ENCODE measurements at regions not wholly inside any gene's neighbourhood (a gene's known extent, or its start where the extent isn't known, plus 50 kb on each side); places are given as distances from the start of the nearest gene placed in this dataset.

DNA sequence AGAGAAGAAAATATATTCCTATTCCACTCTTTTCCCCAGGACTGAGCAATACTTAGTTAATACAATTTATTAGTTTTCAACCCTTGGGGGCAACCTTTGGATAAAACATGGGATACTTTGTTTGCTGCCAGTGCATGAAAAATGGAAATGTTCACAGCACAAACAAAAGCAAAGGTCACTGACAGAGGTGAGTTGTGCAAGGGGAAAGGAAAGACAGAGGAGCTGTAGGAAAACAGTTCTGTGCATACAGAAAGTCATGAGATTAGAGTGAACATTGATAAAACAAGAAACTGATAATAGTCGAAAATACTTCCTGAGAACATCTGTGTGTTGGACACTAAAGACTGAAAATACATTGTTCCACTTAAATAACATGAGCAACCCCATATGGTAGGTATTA lies 779.8 kb downstream of the TLE4 start:
- no peak for ATAC-seq
- TF ChIP-seq CTCF (IDR thresholded peaks at IDR 0.05), result no peak
- no peaks in the 10 kb centered on the region for H3K4me1 ChIP-seq (ENCODE audit: low read depth)
- DNase-seq, result no peak
- H3K9me3 ChIP-seq, result peaks cover 13% of the 10 kb centered on the region
- H3K4me3 ChIP-seq, result no peak overlapping the region
- intact Hi-C loops (cut with DNase I, micrococcal nuclease), result no loop called here
- no peaks in the 10 kb centered on the region for H3K36me3 ChIP-seq (ENCODE audit: low read depth)

DNA sequence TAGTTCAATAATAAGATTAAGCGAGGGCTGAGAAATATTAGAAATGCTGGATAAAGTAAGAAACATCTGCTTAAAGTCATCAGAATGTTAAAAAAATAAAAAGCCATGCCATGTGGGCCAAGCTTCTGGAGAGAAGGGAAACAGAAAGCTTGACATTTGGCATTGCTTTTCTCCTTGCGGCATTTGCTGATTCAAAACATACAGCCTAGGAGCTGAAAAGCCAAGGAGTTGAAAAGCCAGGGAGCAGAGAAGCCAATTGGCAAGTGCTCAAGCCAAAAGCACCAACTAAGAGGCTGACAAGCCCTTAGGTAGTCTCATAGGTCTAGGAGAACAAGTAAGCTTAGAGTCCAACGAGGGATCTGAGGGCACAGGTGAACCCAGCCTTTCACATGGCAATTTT lies 754.3 kb downstream of the TLE4 start:
- Histone ChIP-seq H3K9me3 (peaks cover 18% of the 10 kb centered on the region), H3K4me3 (no peak overlapping the region), H3K36me3 (ENCODE audit: low read depth) (no peaks in the 10 kb centered on the region), H3K4me1 (ENCODE audit: low read depth) (no peaks in the 10 kb centered on the region)
- ATAC-seq (no peak), DNase-seq (no peak)
- no peak for TF ChIP-seq CTCF (IDR thresholded peaks at IDR 0.05)
- intact Hi-C loops (cut with DNase I, micrococcal nuclease), result no loop called here

DNA sequence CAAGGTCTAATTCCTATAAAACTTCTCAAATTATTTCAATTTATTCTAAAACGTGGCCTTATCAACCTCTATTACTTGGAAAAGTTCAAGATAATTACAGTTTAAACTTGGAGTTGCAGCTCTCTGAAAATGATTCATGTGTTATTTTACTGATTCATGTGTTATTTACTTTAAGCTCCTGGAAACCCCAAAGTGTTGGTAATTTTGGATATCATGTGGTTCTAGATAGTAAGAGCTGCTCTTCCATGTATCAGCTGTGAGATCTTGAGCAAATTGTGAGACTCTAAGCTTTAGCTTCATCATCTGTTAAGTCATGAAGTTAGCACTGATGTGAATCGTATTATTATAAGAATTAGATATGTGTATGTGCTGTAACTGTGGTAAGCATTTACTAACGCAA lies 749.2 kb downstream of the TLE4 start:
- ATAC-seq, result no peak

GRCh38 chr9:80320480-80320879 lies 748.7 kb downstream of the TLE4 start:
- Histone ChIP-seq H3K4me3 (no peak overlapping the region), H3K36me3 (ENCODE audit: low read depth) (no peaks in the 10 kb centered on the region), H3K4me1 (ENCODE audit: low read depth) (no peaks in the 10 kb centered on the region), H3K9me3 (peaks cover 12% of the 10 kb centered on the region)
- DNase-seq (no peak), ATAC-seq (no peak)
- no peak for TF ChIP-seq CTCF (IDR thresholded peaks at IDR 0.05)
- intact Hi-C loops (cut with DNase I, micrococcal nuclease), result no loop called here

More for the DNA sequence above, 749.2 kb downstream of the TLE4 start:
- intact Hi-C loops (cut with DNase I, micrococcal nuclease), result no loop called here
- H3K36me3 ChIP-seq (ENCODE audit: low read depth), result no peaks in the 10 kb centered on the region
- TF ChIP-seq CTCF (IDR thresholded peaks at IDR 0.05), result no peak
- no peaks in the 10 kb centered on the region for H3K4me1 ChIP-seq (ENCODE audit: low read depth)
- DNase-seq, result no peak
- H3K9me3 ChIP-seq, result peaks cover 12% of the 10 kb centered on the region
- H3K4me3 ChIP-seq, result no peak overlapping the region

- Histone ChIP-seq H3K4me3 (no peak overlapping the region), H3K36me3 (ENCODE audit: low read depth) (no peaks in the 10 kb centered on the region), H3K9me3 (peaks cover 14% of the 10 kb centered on the region), H3K4me1 (ENCODE audit: low read depth) (no peaks in the 10 kb centered on the region)
- no peak for DNase-seq
- intact Hi-C loops (cut with DNase I, micrococcal nuclease), result no loop called here
- no peak for TF ChIP-seq CTCF (IDR thresholded peaks at IDR 0.05)
- ATAC-seq, result no peak
Observed at GRCh38 chr9:80305136-80305535, 733.4 kb downstream of the TLE4 start.

- Histone ChIP-seq H3K36me3 (ENCODE audit: low read depth) (no peaks in the 10 kb centered on the region), H3K9me3 (peaks cover 8% of the 10 kb centered on the region), H3K4me1 (ENCODE audit: low read depth) (no peaks in the 10 kb centered on the region), H3K4me3 (no peak overlapping the region)
- no peak for DNase-seq
- no peak for TF ChIP-seq CTCF (IDR thresholded peaks at IDR 0.05)
- ATAC-seq, result no peak
- intact Hi-C loops (cut with DNase I, micrococcal nuclease), result no loop called here
Observed at GRCh38 chr9:80294955-80295354, 723.2 kb downstream of the TLE4 start.
